Right ventricle myocardium superior (tissue), 1 donor: ENCODE measurements at regions not wholly inside any gene's neighbourhood (a gene's known extent, or its start where the extent isn't known, plus 50 kb on each side); places are given as distances from the start of the nearest gene placed in this dataset.
"Not testable (repeated sequence)": the region's sequence is repeated elsewhere in the genome, so short reads cannot be mapped to it uniquely, and the experiment has no call there.

Source experiments
- ATAC-seq: fragments of 200-7000 bp; cut with Tn5 transposase; one replicate; pipeline ENCODE4 v1.9.1; 2020; ENCODE audit warnings: mild to moderate bottlenecking; ENCODE audit not compliant: poor library complexity
- DNase-seq: peaks from one replicate; pipeline ENCODE4 v3.0.0-alpha.2; 2020
- intact Hi-C: fragments of 100-400 bp; cut with DNase I; formaldehyde crosslinking; loops from one replicate; pipeline ENCODE4 v1.11.2; 2022
- donor health status: DM: no; HTN: yes; CAD: no; lungs with severe emphysema.

- DNase-seq (no peak), ATAC-seq (no peak)
- intact Hi-C loops = no loop called here
These were observed 60.3 kb downstream of the CHRD start for GRCh38 chr3:184440151-184440550.

GRCh38 chr3:184441202-184441900, 61.5 kb downstream of the CHRD start:
- intact Hi-C loops = no loop called here
- DNase-seq (no peak), ATAC-seq (no peak)

GRCh38 chr3:184443364-184443763, 63.5 kb downstream of the CHRD start:
- no peak for ATAC-seq
- intact Hi-C loops = no loop called here
- no peak for DNase-seq

GRCh38 chr3:184443831-184444230, 64.0 kb downstream of the CHRD start:
- ATAC-seq (no peak), DNase-seq (no peak)
- intact Hi-C loops = no loop called here

GRCh38 chr3:184448321-184449160, 68.7 kb downstream of the CHRD start:
- no peak for DNase-seq
- ATAC-seq = no peak
- intact Hi-C loops = no loop called here

GRCh38 chr3:184449161-184449515, 69.3 kb downstream of the CHRD start:
- ATAC-seq = no peak
- no peak for DNase-seq
- intact Hi-C loops = no loop called here

- intact Hi-C loops = no loop called here
- DNase-seq (no peak), ATAC-seq (no peak)
These were observed 70.7 kb downstream of the CHRD start for GRCh38 chr3:184450547-184450946.

- DNase-seq (no peak), ATAC-seq (no peak)
- intact Hi-C loops = no loop called here
These were observed 73.4 kb downstream of the CHRD start for GRCh38 chr3:184453296-184453695.

GRCh38 chr3:184455991-184456390, 76.1 kb downstream of the CHRD start:
- ATAC-seq = no peak
- intact Hi-C loops = no loop called here

GRCh38 chr3:184456476-184456875, 76.6 kb downstream of the CHRD start:
- ATAC-seq (no peak), DNase-seq (no peak)

More at GRCh38 chr3:184455991-184456390, 76.1 kb downstream of the CHRD start:
- no peak for DNase-seq

GRCh38 chr3:184457329-184457728, 77.5 kb downstream of the CHRD start:
- DNase-seq = no peak
- ATAC-seq = no peak
- intact Hi-C loops = no loop called here

More at GRCh38 chr3:184456476-184456875, 76.6 kb downstream of the CHRD start:
- intact Hi-C loops = no loop called here

- intact Hi-C loops, DNase-seq, ATAC-seq: not testable (repeated sequence)
These were observed 78.0 kb downstream of the CHRD start for GRCh38 chr3:184457784-184458377.

- DNase-seq (no peak), ATAC-seq (no peak)
- intact Hi-C loops = no loop called here
These were observed 79.5 kb downstream of the CHRD start for GRCh38 chr3:184459355-184459754.

GRCh38 chr3:184460276-184460675, 80.4 kb downstream of the CHRD start:
- intact Hi-C loops = no loop called here
- DNase-seq (no peak), ATAC-seq (no peak)

GRCh38 chr3:184461219-184461618, 81.4 kb downstream of the CHRD start:
- no peak for ATAC-seq

GRCh38 chr3:184465883-184466412, 86.1 kb downstream of the CHRD start:
- intact Hi-C loops = no loop called here
- DNase-seq (no peak), ATAC-seq (peak; percentile 9)

More at GRCh38 chr3:184461219-184461618, 81.4 kb downstream of the CHRD start:
- no peak for DNase-seq
- intact Hi-C loops = no loop called here

GRCh38 chr3:184466413-184466960, 86.6 kb downstream of the CHRD start:
- intact Hi-C loops = no loop called here
- peak; percentile 70 for DNase-seq
- ATAC-seq = peak; percentile 78

- no peak for DNase-seq
- no peak for ATAC-seq
- intact Hi-C loops = no loop called here
These were observed 87.3 kb downstream of the CHRD start for GRCh38 chr3:184467171-184467570.

- intact Hi-C loops = no loop called here
- ATAC-seq = no peak
- no peak for DNase-seq
These were observed 90.7 kb downstream of the CHRD start for GRCh38 chr3:184470551-184470950.
